WTC11 (cell line): ENCODE measurements at regions not wholly inside any gene's neighbourhood (a gene's known extent, or its start where the extent isn't known, plus 50 kb on each side); places are given as distances from the start of the nearest gene placed in this dataset.

Experiments
- ATAC-seq: fragments of 200-7000 bp; cut with Tn5 transposase; 2 replicates; pipeline ENCODE4 v1.10.0; 2021; ENCODE audit warnings: mild to moderate bottlenecking, moderate library complexity
- CTCF ChIA-PET: fragments of 300-600 bp; sonication (Branson Sonifier 250); formaldehyde crosslinking; loops from one replicate; lab custom pipeline; 2021; ENCODE audit warnings: antibody characterized with exemption; lab: Charles Lee
- POLR2A ChIA-PET: fragments of 350-600 bp; sonication (Branson Sonifier 250); formaldehyde crosslinking; loops from one replicate; lab custom pipeline; 2021; ENCODE audit warnings: antibody characterized with exemption; lab: Charles Lee
- DNase-seq: peaks from one replicate; pipeline ENCODE4 v3.0.0; 2021; ENCODE audit warnings: low spot score
- H3K27ac Mint-ChIP-seq: 2 replicates; pipeline ENCODE4 v1.8.0; 2021; ENCODE audit warnings: mixed read lengths
- H3K27me3 Mint-ChIP-seq: 2 replicates; pipeline ENCODE4 v1.8.0; 2021; ENCODE audit warnings: low read depth, mild to moderate bottlenecking, moderate library complexity, mixed read lengths
- H3K36me3 Mint-ChIP-seq: 2 replicates; pipeline ENCODE4 v1.8.0; 2021; ENCODE audit warnings: mixed read lengths
- H3K4me1 Mint-ChIP-seq: 2 replicates; pipeline ENCODE4 v1.8.0; 2022; ENCODE audit warnings: mixed read lengths
- H3K4me3 Mint-ChIP-seq: 2 replicates; pipeline ENCODE4 v1.8.0; 2021; ENCODE audit warnings: mild to moderate bottlenecking, moderate library complexity, mixed read lengths
- H3K9me3 Mint-ChIP-seq: 2 replicates; pipeline ENCODE4 v1.8.0; 2021; ENCODE audit warnings: mixed read lengths
- ATF6 ChIP-seq: sonication (generic); formaldehyde crosslinking; IDR thresholded peaks from 2 replicates; pipeline ENCODE4 v1.8.1; 2023; ENCODE audit warnings: mild to moderate bottlenecking, missing genetic modification reagents
- ELF4 ChIP-seq: sonication (generic); formaldehyde crosslinking; IDR thresholded peaks from 2 replicates; pipeline ENCODE4 v1.8.1; 2022; ENCODE audit warnings: low read depth, mild to moderate bottlenecking, moderate library complexity, missing genetic modification reagents
- FOXP4 ChIP-seq: sonication (generic); formaldehyde crosslinking; IDR thresholded peaks from 2 replicates; pipeline ENCODE4 v1.8.0; 2022; ENCODE audit warnings: mild to moderate bottlenecking, missing genetic modification reagents
- GTF2I ChIP-seq: fragments of 250-450 bp; sonication (Bioruptor Pico); conservative IDR thresholded peaks from 2 replicates; pipeline ENCODE4 v1.4.0; 2021; ENCODE audit warnings: mild to moderate bottlenecking
- NFATC4 ChIP-seq: fragments of 250-450 bp; sonication (Bioruptor Pico); IDR thresholded peaks from 2 replicates; pipeline ENCODE4 v1.9.0; 2021; ENCODE audit warnings: mild to moderate bottlenecking
- PREB ChIP-seq: sonication (generic); formaldehyde crosslinking; IDR thresholded peaks from 2 replicates; pipeline ENCODE4 v1.8.1; 2022; ENCODE audit warnings: mild to moderate bottlenecking, missing genetic modification reagents, moderate library complexity, borderline replicate concordance
- RORB ChIP-seq: fragments of 250-450 bp; sonication (Bioruptor Pico); IDR thresholded peaks from 2 replicates; pipeline ENCODE4 v1.9.0; 2021; ENCODE audit warnings: mild to moderate bottlenecking
- SOX15 ChIP-seq: fragments of 250-450 bp; sonication (Bioruptor Pico); IDR thresholded peaks from 2 replicates; pipeline ENCODE4 v1.9.0; 2021; ENCODE audit warnings: mild to moderate bottlenecking
- TEAD1 ChIP-seq: sonication (generic); formaldehyde crosslinking; IDR thresholded peaks from 2 replicates; pipeline ENCODE4 v1.8.0; 2022; ENCODE audit warnings: mild to moderate bottlenecking, missing genetic modification reagents
- TF ChIP-seq, protein P1 (sequence below): fragments of 200-600 bp; IDR thresholded peaks from 2 replicates; pipeline ENCODE4 v1.8.0; 2022; ENCODE audit warnings: antibody characterized with exemption
- TF ChIP-seq, protein P2 (sequence below): sonication (generic); formaldehyde crosslinking; IDR thresholded peaks from 2 replicates; pipeline ENCODE4 v1.8.1; 2022; ENCODE audit warnings: missing genetic modification reagents, borderline replicate concordance
- TF ChIP-seq, protein P3 (sequence below): fragments of 250-450 bp; sonication (Bioruptor Pico); IDR thresholded peaks from 2 replicates; pipeline ENCODE4 v1.9.0; 2021; ENCODE audit warnings: moderate library complexity, mild to moderate bottlenecking, inconsistent platforms, borderline replicate concordance

GRCh38 chr10:28393956-28394568 is 91.2 kb upstream of the MPP7 start:
- TF ChIP-seq, protein P1, sequence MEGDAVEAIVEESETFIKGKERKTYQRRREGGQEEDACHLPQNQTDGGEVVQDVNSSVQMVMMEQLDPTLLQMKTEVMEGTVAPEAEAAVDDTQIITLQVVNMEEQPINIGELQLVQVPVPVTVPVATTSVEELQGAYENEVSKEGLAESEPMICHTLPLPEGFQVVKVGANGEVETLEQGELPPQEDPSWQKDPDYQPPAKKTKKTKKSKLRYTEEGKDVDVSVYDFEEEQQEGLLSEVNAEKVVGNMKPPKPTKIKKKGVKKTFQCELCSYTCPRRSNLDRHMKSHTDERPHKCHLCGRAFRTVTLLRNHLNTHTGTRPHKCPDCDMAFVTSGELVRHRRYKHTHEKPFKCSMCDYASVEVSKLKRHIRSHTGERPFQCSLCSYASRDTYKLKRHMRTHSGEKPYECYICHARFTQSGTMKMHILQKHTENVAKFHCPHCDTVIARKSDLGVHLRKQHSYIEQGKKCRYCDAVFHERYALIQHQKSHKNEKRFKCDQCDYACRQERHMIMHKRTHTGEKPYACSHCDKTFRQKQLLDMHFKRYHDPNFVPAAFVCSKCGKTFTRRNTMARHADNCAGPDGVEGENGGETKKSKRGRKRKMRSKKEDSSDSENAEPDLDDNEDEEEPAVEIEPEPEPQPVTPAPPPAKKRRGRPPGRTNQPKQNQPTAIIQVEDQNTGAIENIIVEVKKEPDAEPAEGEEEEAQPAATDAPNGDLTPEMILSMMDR = peak; percentile 90
- no peak for TF ChIP-seq SOX15 (CRISPR knock-in tag)
- TF ChIP-seq, all 79 proteins: peak for 1
- H3K4me3 Mint-ChIP-seq = no peak overlapping the region
- H3K36me3 Mint-ChIP-seq = peaks cover 5% of the 10 kb centered on the region; the same call in 1 of the 2 replicates
- DNase-seq (peak; percentile 76), ATAC-seq (peak; percentile 98)
- H3K27ac Mint-ChIP-seq = no peak overlapping the region
- ChIA-PET POLR2A (no interaction called here), CTCF (interaction anchor here (0.6 to 2.6 kb wide), 36 partner anchors 8 to 836 kb away, joined by 3 to 21 read pairs (median 4); partner anchors contain the start of genes MKX and MPP7)
- H3K9me3 Mint-ChIP-seq = peaks cover 24% of the 10 kb centered on the region
- H3K4me1 Mint-ChIP-seq = peaks cover 2% of the 10 kb centered on the region; the same call in 1 of the 2 replicates
- no peaks in the 10 kb centered on the region for H3K27me3 Mint-ChIP-seq

- Mint-ChIP-seq H3K9me3 (peaks cover 17% of the 10 kb centered on the region), H3K27ac (no peak overlapping the region), H3K4me1 (peaks cover 2% of the 10 kb centered on the region), H3K27me3 (no peaks in the 10 kb centered on the region), H3K36me3 (peaks cover 1% of the 10 kb centered on the region; the same call in 1 of the 2 replicates), H3K4me3 (no peak overlapping the region)
- ATAC-seq (no peak), DNase-seq (no peak)
- ChIA-PET CTCF (no interaction called here), POLR2A (no interaction called here)
- TF ChIP-seq PREB (CRISPR knock-in tag) (no peak), NFATC4 (CRISPR knock-in tag) (no peak), TEAD1 (CRISPR knock-in tag) (no peak), RORB (CRISPR knock-in tag) (no peak), ELF4 (CRISPR knock-in tag) (no peak)
- TF ChIP-seq, protein P2, sequence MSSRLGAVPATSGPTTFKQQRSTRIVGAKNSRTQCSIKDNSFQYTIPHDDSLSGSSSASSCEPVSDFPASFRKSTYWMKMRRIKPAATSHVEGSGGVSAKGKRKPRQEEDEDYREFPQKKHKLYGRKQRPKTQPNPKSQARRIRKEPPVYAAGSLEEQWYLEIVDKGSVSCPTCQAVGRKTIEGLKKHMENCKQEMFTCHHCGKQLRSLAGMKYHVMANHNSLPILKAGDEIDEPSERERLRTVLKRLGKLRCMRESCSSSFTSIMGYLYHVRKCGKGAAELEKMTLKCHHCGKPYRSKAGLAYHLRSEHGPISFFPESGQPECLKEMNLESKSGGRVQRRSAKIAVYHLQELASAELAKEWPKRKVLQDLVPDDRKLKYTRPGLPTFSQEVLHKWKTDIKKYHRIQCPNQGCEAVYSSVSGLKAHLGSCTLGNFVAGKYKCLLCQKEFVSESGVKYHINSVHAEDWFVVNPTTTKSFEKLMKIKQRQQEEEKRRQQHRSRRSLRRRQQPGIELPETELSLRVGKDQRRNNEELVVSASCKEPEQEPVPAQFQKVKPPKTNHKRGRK = no peak
- TF ChIP-seq, protein P3, sequence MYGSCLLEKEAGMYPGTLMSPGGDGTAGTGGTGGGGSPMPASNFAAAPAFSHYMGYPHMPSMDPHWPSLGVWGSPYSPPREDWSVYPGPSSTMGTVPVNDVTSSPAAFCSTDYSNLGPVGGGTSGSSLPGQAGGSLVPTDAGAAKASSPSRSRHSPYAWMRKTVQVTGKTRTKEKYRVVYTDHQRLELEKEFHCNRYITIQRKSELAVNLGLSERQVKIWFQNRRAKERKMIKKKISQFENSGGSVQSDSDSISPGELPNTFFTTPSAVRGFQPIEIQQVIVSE (CRISPR knock-in tag) = no peak
Observed at GRCh38 chr10:28396331-28396730, 93.5 kb upstream of the MPP7 start.

DNA sequence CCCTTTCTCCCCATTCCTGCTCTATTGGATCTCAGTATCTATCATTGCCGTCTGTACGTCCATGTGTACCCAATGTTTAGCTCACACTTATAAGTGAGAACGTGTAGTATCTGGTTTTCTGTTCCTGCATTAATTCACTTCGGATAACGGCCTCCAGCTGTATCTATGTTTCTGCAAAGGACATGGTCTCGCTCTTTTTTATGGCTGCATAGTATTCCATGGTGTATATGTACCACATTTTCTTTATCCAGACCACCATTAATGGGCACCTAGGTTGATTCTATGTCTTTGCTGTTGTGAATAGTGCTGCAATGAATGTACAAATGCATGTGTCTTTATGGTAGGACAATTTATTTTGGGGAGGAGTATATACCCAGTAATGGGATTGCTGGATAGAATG is 94.4 kb upstream of the MPP7 start:
- Mint-ChIP-seq H3K4me1 (peaks cover 9% of the 10 kb centered on the region), H3K27me3 (no peaks in the 10 kb centered on the region), H3K9me3 (peaks cover 10% of the 10 kb centered on the region), H3K27ac (no peak overlapping the region), H3K36me3 (no peaks in the 10 kb centered on the region), H3K4me3 (no peak overlapping the region)
- no peak for DNase-seq
- no peak for ATAC-seq
- CTCF ChIA-PET = no interaction called here
- TF ChIP-seq ATF6 (CRISPR knock-in tag) (no peak), FOXP4 (CRISPR knock-in tag) (no peak), GTF2I (CRISPR knock-in tag) (0 out of 2 replicates have a peak, but pooled peaks have one; percentile 12)
- POLR2A ChIA-PET = no interaction called here
